CD4-positive, alpha-beta T cell (primary cell): ENCODE measurements at regions not wholly inside any gene's neighbourhood (a gene's known extent, or its start where the extent isn't known, plus 50 kb on each side); places are given as distances from the start of the nearest gene placed in this dataset.

ENCODE experiments used
- ATAC-seq: fragments of 200-7000 bp; cut with Tn5 transposase; one replicate; pipeline ENCODE4 v1.10.0; 2022; ENCODE audit warnings: mild to moderate bottlenecking; ENCODE audit not compliant: poor library complexity
- CTCF ChIA-PET: fragments of 350-600 bp; sonication (Branson Sonifier 250); formaldehyde crosslinking; loops from one replicate; lab custom pipeline; 2021; ENCODE audit warnings: antibody characterized with exemption, inconsistent platforms; lab: Charles Lee
- POLR2A ChIA-PET: fragments of 350-600 bp; sonication (Branson Sonifier 250); formaldehyde crosslinking; loops from one replicate; lab custom pipeline; 2021; ENCODE audit warnings: antibody characterized with exemption, inconsistent platforms; lab: Charles Lee
- DNase-seq, 14 experiments: peaks; one replicate each; pipeline ENCODE4 v3.0.0-alpha.2; 2013 to 2020; ENCODE audit warnings: mixed read lengths in 2 of 14
- H3K27ac ChIP-seq, 2 donors: one replicate each; pipeline versions ENCODE4 v1.5.1 to v1.7.0; 2013; ENCODE audit warnings: low read length in 2 of 2, low read depth in 1 of 2, mild to moderate bottlenecking in 1 of 2
- H3K27me3 ChIP-seq, 2 experiments: 1 replicate in 1 of 2; 2 replicates in 1 of 2; pipeline versions ENCODE4 v1.6.1 to v1.7.0; 2013; ENCODE audit warnings: low read length in 2 of 2, control low read depth in 1 of 2, mild to moderate bottlenecking in 1 of 2, moderate library complexity in 1 of 2; ENCODE audit not compliant: insufficient read depth in 2 of 2, control insufficient read depth in 1 of 2
- H3K36me3 ChIP-seq: one replicate; pipeline ENCODE4 v1.6.1; 2013; ENCODE audit warnings: low read length, control low read depth; ENCODE audit not compliant: insufficient read depth
- H3K4me1 ChIP-seq: one replicate; pipeline ENCODE4 v1.6.1; 2013; ENCODE audit warnings: low read length, control low read depth; ENCODE audit not compliant: insufficient read depth
- H3K4me3 ChIP-seq: one replicate; pipeline ENCODE4 v1.5.1; 2013; ENCODE audit warnings: mild to moderate bottlenecking, low read length, moderate library complexity
- H3K9me3 ChIP-seq, 2 experiments: 1 replicate in 1 of 2; 2 replicates in 1 of 2; pipeline versions ENCODE4 v1.6.1 to v1.7.0; 2013; ENCODE audit warnings: low read length in 2 of 2, mild to moderate bottlenecking in 2 of 2, control low read depth in 1 of 2, moderate library complexity in 1 of 2; ENCODE audit not compliant: control insufficient read depth in 1 of 2, insufficient read depth in 1 of 2
- H3K27ac Mint-ChIP-seq: one replicate; pipeline ENCODE4 v1.8.0; 2020; ENCODE audit warnings: mixed read lengths
- H3K27me3 Mint-ChIP-seq: one replicate; pipeline ENCODE4 v1.8.0; 2021; ENCODE audit warnings: mixed read lengths
- H3K36me3 Mint-ChIP-seq: one replicate; pipeline ENCODE4 v1.8.0; 2021; ENCODE audit warnings: low read depth, mixed read lengths
- H3K4me1 Mint-ChIP-seq: one replicate; pipeline ENCODE4 v1.8.0; 2021; ENCODE audit warnings: low read depth, mixed read lengths
- H3K4me3 Mint-ChIP-seq: one replicate; pipeline ENCODE4 v1.8.0; 2020; ENCODE audit warnings: mild to moderate bottlenecking, mixed read lengths
- H3K9me3 Mint-ChIP-seq: one replicate; pipeline ENCODE4 v1.8.0; 2020; ENCODE audit warnings: mixed read lengths
- CTCF ChIP-seq: fragments of 200-600 bp; IDR thresholded peaks from one replicate; pipeline ENCODE4 v1.8.0; 2022; ENCODE audit warnings: antibody characterized with exemption, mild to moderate bottlenecking
- intact Hi-C, 2 experiments: fragments of 100-400 bp; cut with DNase I in 1 of 2; cut with micrococcal nuclease in 1 of 2; formaldehyde crosslinking; loops; one replicate each; pipeline versions ENCODE4 v1.15.1 to v1.9.0; 2023 to 2025; cut with DNase I, micrococcal nuclease

DNA sequence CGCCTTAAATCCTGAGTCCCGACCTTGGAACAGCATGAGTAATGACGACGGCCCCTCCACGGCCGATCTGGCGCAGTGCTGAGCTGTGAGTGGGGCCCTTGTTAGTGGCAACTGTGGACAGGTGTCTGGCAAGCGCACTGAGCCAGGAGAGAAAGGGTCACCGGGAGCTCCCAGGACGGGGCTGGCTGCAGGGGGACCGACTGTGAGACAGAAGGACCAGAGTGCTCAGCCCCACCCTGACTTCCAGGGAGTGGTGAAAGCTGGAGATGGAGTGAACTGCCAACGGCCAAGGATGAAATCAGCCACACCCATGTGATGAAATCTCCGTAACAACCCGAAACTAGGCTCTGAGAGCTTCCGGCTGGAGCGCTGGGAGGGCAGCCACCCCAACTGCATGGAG, 228.6 kb downstream of the BRD1 start:
- peaks cover 0 to 7% of the 10 kb centered on the region in 2 experiments for H3K9me3 ChIP-seq
- Mint-ChIP-seq H3K4me3 (no peak overlapping the region), H3K4me1 (peaks cover 16% of the 10 kb centered on the region), H3K27ac (no peak overlapping the region), H3K36me3 (peaks cover 19% of the 10 kb centered on the region), H3K27me3 (no peaks in the 10 kb centered on the region), H3K9me3 (no peaks in the 10 kb centered on the region)
- DNase-seq, result peak in 1 of 14 experiments; percentile 24
- ChIA-PET CTCF (no interaction called here), POLR2A (no interaction called here)
- intact Hi-C loops, result no loop called here
- no peaks in the 10 kb centered on the region for H3K27me3 ChIP-seq
- TF ChIP-seq CTCF, result no peak
- H3K4me1 ChIP-seq, result peaks cover 16% of the 10 kb centered on the region
- ATAC-seq, result no peak
- H3K4me3 ChIP-seq, result no peak overlapping the region
- H3K36me3 ChIP-seq, result peaks cover 17% of the 10 kb centered on the region
- H3K27ac ChIP-seq, result no peak overlapping the region

- DNase-seq (no peak), ATAC-seq (no peak)
- Mint-ChIP-seq H3K4me1 (peaks cover 16% of the 10 kb centered on the region), H3K27me3 (no peaks in the 10 kb centered on the region), H3K4me3 (no peak overlapping the region), H3K9me3 (no peaks in the 10 kb centered on the region), H3K27ac (no peak overlapping the region), H3K36me3 (peaks cover 13% of the 10 kb centered on the region)
- no peak for TF ChIP-seq CTCF
- Histone ChIP-seq H3K4me3 (no peak overlapping the region), H3K4me1 (peaks cover 16% of the 10 kb centered on the region), H3K9me3 (peaks cover 0 to 3% of the 10 kb centered on the region in 2 experiments), H3K27me3 (no peaks in the 10 kb centered on the region), H3K27ac (no peak overlapping the region), H3K36me3 (peaks cover 13% of the 10 kb centered on the region)
- intact Hi-C loops, result no loop called here
- ChIA-PET CTCF (no interaction called here), POLR2A (no interaction called here)
Observed at GRCh38 chr22:49598338-49598737, 229.3 kb downstream of the BRD1 start.

GRCh38 chr22:49597428-49598039, 230.1 kb downstream of the BRD1 start:
- Mint-ChIP-seq H3K36me3 (peaks cover 7% of the 10 kb centered on the region), H3K4me1 (peaks cover 16% of the 10 kb centered on the region), H3K4me3 (no peak overlapping the region), H3K27me3 (no peaks in the 10 kb centered on the region), H3K27ac (no peak overlapping the region), H3K9me3 (no peaks in the 10 kb centered on the region)
- CTCF ChIA-PET, result no interaction called here
- DNase-seq (no peak), ATAC-seq (no peak)
- POLR2A ChIA-PET, result no interaction called here
- no peak overlapping the region for H3K4me3 ChIP-seq
- H3K4me1 ChIP-seq, result peaks cover 16% of the 10 kb centered on the region
- intact Hi-C loops, result no loop called here
- H3K27ac ChIP-seq, result no peak overlapping the region
- peaks cover 10% of the 10 kb centered on the region for H3K36me3 ChIP-seq
- no peaks in the 10 kb centered on the region for H3K9me3 ChIP-seq
- H3K27me3 ChIP-seq, result no peaks in the 10 kb centered on the region
- no peak for TF ChIP-seq CTCF
